GM12872 (cell line): ENCODE measurements at regions not wholly inside any gene's neighbourhood (a gene's known extent, or its start where the extent isn't known, plus 50 kb on each side); places are given as distances from the start of the nearest gene placed in this dataset.

Experiments used
- TF ChIP-seq, protein P1 (sequence below): IDR thresholded peaks from 3 replicates; pipeline ENCODE4 v1.5.1; 2011; ENCODE audit warnings: low read depth, mild to moderate bottlenecking, low read length, moderate library complexity; ENCODE audit not compliant: insufficient read depth

DNA sequence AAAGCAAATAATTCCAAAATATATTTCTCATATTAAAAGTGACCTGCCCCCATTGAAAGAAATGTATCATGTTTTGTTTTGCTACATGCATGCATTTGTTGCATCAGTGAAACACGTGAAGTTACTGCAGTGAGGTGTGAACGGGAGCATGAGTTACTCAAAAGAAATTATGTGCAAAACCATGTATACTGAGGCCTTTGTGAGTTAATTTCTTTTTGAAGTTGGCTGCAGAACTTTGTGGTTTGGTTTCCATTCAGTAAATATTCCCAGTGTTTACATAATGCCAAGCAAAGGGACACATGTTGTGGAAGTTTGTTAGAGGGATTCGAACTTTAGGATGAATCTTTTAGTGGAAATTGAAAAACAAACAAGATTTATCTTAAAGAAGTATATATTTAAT, 619.4 kb upstream of the ADAMTS5 start:
- TF ChIP-seq, protein P1, sequence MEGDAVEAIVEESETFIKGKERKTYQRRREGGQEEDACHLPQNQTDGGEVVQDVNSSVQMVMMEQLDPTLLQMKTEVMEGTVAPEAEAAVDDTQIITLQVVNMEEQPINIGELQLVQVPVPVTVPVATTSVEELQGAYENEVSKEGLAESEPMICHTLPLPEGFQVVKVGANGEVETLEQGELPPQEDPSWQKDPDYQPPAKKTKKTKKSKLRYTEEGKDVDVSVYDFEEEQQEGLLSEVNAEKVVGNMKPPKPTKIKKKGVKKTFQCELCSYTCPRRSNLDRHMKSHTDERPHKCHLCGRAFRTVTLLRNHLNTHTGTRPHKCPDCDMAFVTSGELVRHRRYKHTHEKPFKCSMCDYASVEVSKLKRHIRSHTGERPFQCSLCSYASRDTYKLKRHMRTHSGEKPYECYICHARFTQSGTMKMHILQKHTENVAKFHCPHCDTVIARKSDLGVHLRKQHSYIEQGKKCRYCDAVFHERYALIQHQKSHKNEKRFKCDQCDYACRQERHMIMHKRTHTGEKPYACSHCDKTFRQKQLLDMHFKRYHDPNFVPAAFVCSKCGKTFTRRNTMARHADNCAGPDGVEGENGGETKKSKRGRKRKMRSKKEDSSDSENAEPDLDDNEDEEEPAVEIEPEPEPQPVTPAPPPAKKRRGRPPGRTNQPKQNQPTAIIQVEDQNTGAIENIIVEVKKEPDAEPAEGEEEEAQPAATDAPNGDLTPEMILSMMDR, result no peak

DNA sequence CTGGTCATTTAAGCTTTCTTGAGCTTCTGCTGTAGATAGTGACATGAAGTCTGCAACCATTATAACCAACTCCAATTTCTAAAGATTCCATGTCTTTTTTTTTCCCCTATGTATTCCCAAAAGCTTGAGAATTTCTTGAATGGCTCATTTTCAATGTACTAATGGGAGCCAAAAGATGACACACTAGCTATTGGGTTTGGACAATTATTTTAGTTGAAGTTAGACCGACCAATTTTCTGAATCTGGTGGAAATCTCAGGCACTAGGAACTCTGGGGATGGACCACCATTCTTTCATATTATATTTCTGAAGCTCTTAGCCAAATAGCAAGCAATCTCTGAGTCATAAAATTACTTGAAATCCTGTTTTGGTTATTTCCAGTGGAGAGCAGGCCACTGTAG, 617.4 kb upstream of the ADAMTS5 start:
- TF ChIP-seq, protein P1, result no peak

DNA sequence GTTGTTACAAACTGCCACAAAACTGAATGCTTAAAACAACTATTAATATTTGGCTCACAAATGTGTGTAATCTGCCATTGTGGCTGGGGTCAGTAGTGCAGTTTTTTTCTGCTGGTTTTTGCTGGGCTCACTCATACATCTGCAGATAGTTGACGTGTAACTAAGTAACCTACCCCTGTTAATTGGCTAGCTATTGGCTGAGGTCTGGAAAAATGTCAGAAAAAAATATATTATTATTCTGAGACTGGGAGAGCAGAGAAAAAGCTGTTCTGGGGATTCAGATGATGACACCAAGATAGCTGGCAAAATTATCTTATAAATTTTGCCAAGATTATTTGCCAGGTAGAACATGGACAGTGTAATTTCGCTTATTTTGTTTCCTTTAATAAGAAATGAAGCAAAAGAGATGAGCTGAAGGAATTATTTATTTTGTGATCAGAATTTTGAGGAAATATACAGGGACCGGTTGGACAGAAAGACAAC, 616.1 kb upstream of the ADAMTS5 start:
- TF ChIP-seq, protein P1, result no peak

DNA sequence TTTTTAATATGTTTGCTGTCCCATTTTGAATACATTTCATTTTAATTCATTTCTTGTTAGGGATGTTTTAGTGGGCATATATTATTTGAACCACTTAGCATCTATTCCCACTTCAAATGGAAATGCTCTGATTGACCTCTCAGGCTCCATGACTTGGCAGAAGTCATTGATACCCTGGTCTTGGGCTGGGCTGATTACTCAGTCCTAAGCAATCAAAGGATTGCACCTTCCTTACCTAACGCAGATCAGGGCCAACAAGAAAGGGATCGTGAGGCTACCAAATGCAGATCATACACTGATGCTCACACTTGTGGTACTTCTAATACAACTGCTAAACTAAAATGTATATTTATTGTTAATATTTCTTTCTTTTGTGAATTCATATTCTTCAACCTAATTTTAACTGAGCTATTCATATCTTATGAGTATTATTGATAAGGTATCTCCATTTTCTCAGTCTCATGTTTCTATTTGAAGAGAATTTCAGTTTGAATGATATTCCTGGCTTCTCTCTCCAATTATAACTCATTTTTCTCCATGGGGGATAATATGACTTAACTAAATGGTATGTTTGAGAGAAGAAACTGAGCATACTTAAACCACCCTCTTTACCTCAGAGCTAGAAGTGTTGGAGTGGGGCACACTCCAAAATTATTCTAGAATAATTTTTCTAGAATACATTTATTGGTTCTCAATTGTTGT, 615.5 kb upstream of the ADAMTS5 start:
- TF ChIP-seq, protein P1, result no peak

DNA sequence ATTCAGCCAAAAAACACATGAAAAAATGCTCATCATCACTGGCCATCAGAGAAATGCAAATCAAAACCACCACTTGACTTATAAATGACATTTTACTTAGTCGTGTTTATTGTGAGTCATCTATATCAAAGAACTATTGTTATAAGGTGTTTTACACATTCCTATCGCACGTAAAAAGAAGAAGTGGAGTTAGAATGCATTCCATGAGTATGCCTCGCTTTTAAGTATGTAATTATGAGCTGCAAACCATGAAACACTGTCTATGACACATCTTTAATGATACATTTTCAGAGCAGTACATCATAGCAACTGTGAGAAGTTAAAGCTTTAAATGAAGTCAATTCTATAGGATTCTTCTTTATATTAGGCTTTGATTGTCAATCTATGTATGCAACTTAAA, 614.3 kb upstream of the ADAMTS5 start:
- TF ChIP-seq, protein P1, result no peak

DNA sequence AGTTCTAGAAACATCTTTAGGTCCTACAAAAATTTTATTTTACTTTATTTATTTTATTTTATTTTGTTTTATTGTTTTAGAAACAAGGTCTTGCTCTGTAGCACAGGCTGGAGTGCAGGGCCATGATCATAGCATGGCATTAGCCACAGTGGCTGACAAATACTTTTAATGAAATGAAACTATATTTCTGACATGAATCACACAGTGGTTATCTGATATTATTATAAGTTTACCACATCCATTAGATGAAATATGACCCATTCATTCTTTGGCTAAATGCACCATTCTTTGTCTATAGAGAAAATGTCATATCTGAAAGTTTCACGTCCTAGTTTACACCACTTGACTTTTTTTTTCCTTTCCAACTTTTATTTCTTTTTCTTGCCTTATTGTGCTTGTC, 613.4 kb upstream of the ADAMTS5 start:
- TF ChIP-seq, protein P1, result no peak

DNA sequence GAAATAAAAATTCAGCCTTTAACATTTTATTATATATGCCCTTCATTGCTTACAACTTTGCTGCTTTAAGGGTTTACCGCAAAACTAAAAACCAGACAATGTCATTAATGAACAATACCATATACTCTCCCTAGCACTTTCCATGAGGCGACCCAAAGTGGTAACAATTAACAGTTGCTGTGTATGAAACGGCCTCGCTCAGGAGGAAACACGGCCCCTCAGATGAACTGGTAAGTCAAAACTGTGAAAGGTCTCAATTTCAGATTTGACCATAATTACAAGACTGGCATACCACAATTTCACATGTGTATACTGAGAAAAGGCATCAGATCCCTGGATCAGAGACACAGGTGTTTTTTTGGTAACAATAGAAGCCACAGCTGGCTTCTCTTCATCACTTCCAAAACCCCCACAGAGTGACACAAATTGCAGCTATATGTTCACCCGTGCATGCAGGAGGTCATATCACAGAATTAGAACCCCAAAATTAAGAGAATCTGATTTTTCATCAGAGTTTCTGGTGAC, 611.9 kb upstream of the ADAMTS5 start:
- TF ChIP-seq, protein P1, result no peak
